ENCODE measurements at regions not wholly inside any gene's neighbourhood (a gene's known extent, or its start where the extent isn't known, plus 50 kb on each side); places are given as distances from the start of the nearest gene placed in this dataset.
"Not testable (repeated sequence)": the region's sequence is repeated elsewhere in the genome, so short reads cannot be mapped to it uniquely, and the experiment has no call there.

DNA sequence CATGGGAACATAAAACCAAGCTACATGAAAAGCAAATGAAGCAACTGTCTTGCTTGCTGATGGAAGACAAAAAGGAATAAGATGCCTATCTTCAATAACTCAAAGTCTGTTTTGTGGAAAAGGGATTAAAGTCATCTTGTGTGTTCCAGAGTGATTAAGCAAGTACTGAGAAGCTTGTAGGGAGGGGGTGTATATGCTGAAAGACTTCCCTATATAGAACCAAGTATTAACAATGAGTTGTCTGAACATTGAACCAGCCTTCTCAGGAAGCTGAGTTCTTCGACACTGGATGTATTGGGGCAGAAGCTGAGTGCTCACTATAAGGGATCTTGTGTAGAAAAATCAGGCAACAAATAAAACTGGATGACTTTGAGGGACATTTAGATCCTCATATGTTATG, 451.8 kb downstream of the CD83 start:
- Histone ChIP-seq H3K27ac (ENCODE audit: insufficient read depth, low read length) (no peak overlapping the region), H3K79me2 (ENCODE audit: control insufficient read depth, insufficient read depth, low read length) (no peaks in the 10 kb centered on the region), H3K9me3 (ENCODE audit: control insufficient read depth, insufficient read depth, low read depth, low read length) (no peaks in the 10 kb centered on the region), H4K20me1 (ENCODE audit: control insufficient read depth, extremely low read depth, insufficient read depth, low read length) (no peaks in the 10 kb centered on the region), H3K4me1 (ENCODE audit: control insufficient read depth, extremely low read depth, insufficient read depth, low read length) (no peaks in the 10 kb centered on the region), H2AFZ (ENCODE audit: low read length) (no peak overlapping the region), H3K27me3 (ENCODE audit: control insufficient read depth, insufficient read depth, low read length) (no peaks in the 10 kb centered on the region), H3K4me3 (replicated peaks in 1 of 4; ENCODE audit: control extremely low read depth in 1 of 4, insufficient read depth in 1 of 4, low read depth in 3 of 4, low read length in 4 of 4) (no peak overlapping the region), H3K9ac (ENCODE audit: insufficient read depth, low read length) (no peak overlapping the region), H3K36me3 (ENCODE audit: control insufficient read depth, insufficient read depth, low read length) (no peaks in the 10 kb centered on the region), H3K4me2 (ENCODE audit: extremely low read depth, insufficient read depth, low read length) (no peak overlapping the region)
- DNase-seq (ENCODE audit: low read depth in 2 of 2), result no peak
- TF ChIP-seq, protein P1, sequence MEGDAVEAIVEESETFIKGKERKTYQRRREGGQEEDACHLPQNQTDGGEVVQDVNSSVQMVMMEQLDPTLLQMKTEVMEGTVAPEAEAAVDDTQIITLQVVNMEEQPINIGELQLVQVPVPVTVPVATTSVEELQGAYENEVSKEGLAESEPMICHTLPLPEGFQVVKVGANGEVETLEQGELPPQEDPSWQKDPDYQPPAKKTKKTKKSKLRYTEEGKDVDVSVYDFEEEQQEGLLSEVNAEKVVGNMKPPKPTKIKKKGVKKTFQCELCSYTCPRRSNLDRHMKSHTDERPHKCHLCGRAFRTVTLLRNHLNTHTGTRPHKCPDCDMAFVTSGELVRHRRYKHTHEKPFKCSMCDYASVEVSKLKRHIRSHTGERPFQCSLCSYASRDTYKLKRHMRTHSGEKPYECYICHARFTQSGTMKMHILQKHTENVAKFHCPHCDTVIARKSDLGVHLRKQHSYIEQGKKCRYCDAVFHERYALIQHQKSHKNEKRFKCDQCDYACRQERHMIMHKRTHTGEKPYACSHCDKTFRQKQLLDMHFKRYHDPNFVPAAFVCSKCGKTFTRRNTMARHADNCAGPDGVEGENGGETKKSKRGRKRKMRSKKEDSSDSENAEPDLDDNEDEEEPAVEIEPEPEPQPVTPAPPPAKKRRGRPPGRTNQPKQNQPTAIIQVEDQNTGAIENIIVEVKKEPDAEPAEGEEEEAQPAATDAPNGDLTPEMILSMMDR (conservative IDR thresholded peaks at IDR 0.05 in 1 of 2, IDR thresholded peaks at IDR 0.05 in 1 of 2; ENCODE audit: low read depth in 1 of 2, low read length in 2 of 2), result no peak
- TF ChIP-seq EZH2 (IDR thresholded peaks at IDR 0.05; ENCODE audit: low read length, missing control alignments), result no peak

DNA sequence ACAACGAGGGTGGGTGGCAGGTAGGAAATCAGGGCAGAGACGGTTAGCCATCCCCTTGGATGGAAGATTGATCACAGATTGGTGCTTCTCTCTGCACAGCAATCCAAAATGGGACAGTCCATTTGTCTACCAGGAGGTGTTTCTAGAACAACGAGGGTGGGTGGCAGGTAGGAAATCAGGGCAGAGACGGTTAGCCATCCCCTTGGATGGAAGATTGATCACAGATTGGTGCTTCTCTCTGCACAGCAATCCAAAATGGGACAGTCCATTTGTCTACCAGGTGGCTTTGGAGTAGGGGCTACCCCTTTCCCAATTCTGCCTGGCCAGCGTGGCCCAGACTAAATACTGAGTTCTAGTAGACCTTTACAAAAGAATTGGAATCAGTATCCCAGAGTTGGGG, 452.3 kb downstream of the CD83 start:
- H4K20me1 ChIP-seq (ENCODE audit: control insufficient read depth, extremely low read depth, insufficient read depth, low read length); H2AFZ ChIP-seq (ENCODE audit: low read length); H3K36me3 ChIP-seq (ENCODE audit: control insufficient read depth, insufficient read depth, low read length); H3K9me3 ChIP-seq (ENCODE audit: control insufficient read depth, insufficient read depth, low read depth, low read length); DNase-seq (ENCODE audit: low read depth in 2 of 2); H3K4me3 ChIP-seq (replicated peaks in 1 of 4; ENCODE audit: control extremely low read depth in 1 of 4, insufficient read depth in 1 of 4, low read depth in 3 of 4, low read length in 4 of 4); H3K27me3 ChIP-seq (ENCODE audit: control insufficient read depth, insufficient read depth, low read length); H3K27ac ChIP-seq (ENCODE audit: insufficient read depth, low read length); H3K79me2 ChIP-seq (ENCODE audit: control insufficient read depth, insufficient read depth, low read length); H3K9ac ChIP-seq (ENCODE audit: insufficient read depth, low read length); H3K4me1 ChIP-seq (ENCODE audit: control insufficient read depth, extremely low read depth, insufficient read depth, low read length); H3K4me2 ChIP-seq (ENCODE audit: extremely low read depth, insufficient read depth, low read length): not testable (repeated sequence)

DNA sequence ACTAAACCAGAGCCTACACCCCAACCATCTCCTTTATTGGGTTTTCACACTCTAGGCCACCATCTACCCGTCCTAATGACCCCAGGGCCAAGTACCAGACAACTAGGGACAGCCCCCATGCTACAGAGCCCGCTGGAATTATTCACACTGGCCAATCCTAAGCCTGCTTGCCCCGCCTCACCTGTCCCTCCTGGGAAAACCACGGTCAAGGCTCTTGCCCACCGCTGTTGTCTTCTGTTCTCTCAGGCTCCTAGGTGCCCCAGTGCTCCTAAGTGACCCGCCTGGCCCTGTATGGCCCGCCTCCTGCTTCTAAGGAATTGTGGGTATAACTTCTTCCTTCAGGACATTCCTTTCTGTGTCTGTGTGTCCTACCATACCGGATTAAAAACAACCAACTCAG, 453.4 kb downstream of the CD83 start:
- no peaks in the 10 kb centered on the region for H4K20me1 ChIP-seq (ENCODE audit: control insufficient read depth, extremely low read depth, insufficient read depth, low read length)
- H3K79me2 ChIP-seq (ENCODE audit: control insufficient read depth, insufficient read depth, low read length), result no peaks in the 10 kb centered on the region
- H3K4me1 ChIP-seq (ENCODE audit: control insufficient read depth, extremely low read depth, insufficient read depth, low read length), result no peaks in the 10 kb centered on the region
- no peak overlapping the region for H3K4me3 ChIP-seq (replicated peaks in 1 of 4; ENCODE audit: control extremely low read depth in 1 of 4, insufficient read depth in 1 of 4, low read depth in 3 of 4, low read length in 4 of 4)
- no peak overlapping the region for H3K27ac ChIP-seq (ENCODE audit: insufficient read depth, low read length)
- no peak for DNase-seq (ENCODE audit: low read depth in 2 of 2)
- TF ChIP-seq EZH2 (IDR thresholded peaks at IDR 0.05; ENCODE audit: low read length, missing control alignments), result no peak
- TF ChIP-seq, protein P1 (conservative IDR thresholded peaks at IDR 0.05 in 1 of 2, IDR thresholded peaks at IDR 0.05 in 1 of 2; ENCODE audit: low read depth in 1 of 2, low read length in 2 of 2), result no peak
- no peak overlapping the region for H2AFZ ChIP-seq (ENCODE audit: low read length)
- no peak overlapping the region for H3K4me2 ChIP-seq (ENCODE audit: extremely low read depth, insufficient read depth, low read length)
- H3K27me3 ChIP-seq (ENCODE audit: control insufficient read depth, insufficient read depth, low read length), result no peaks in the 10 kb centered on the region
- no peaks in the 10 kb centered on the region for H3K36me3 ChIP-seq (ENCODE audit: control insufficient read depth, insufficient read depth, low read length)
- no peaks in the 10 kb centered on the region for H3K9me3 ChIP-seq (ENCODE audit: control insufficient read depth, insufficient read depth, low read depth, low read length)
- no peak overlapping the region for H3K9ac ChIP-seq (ENCODE audit: insufficient read depth, low read length)

DNA sequence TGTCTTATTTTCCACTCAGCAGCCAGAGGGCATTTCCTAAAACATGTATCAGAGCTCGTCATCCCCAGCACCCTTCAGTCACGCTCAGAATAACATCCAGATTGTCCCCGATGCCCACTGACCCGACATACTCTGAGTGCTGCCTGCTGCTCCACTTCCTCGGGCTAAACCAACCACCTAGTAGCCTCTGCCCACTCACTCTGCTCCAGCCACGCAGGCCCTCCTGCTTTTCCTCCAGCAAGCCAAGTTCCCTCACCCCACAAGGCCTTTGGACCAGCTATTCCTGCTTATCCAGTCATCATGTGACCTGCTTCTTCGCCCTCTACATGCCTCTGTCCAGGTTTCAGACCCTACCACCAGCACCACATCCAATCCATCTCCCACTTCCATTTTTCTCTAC, 454.2 kb downstream of the CD83 start:
- Histone ChIP-seq H3K79me2 (ENCODE audit: control insufficient read depth, insufficient read depth, low read length) (no peaks in the 10 kb centered on the region), H3K4me3 (replicated peaks in 1 of 4; ENCODE audit: control extremely low read depth in 1 of 4, insufficient read depth in 1 of 4, low read depth in 3 of 4, low read length in 4 of 4) (no peak overlapping the region), H3K27me3 (ENCODE audit: control insufficient read depth, insufficient read depth, low read length) (no peaks in the 10 kb centered on the region), H3K36me3 (ENCODE audit: control insufficient read depth, insufficient read depth, low read length) (no peaks in the 10 kb centered on the region), H3K9me3 (ENCODE audit: control insufficient read depth, insufficient read depth, low read depth, low read length) (no peaks in the 10 kb centered on the region), H3K4me2 (ENCODE audit: extremely low read depth, insufficient read depth, low read length) (no peak overlapping the region), H2AFZ (ENCODE audit: low read length) (no peak overlapping the region), H3K27ac (ENCODE audit: insufficient read depth, low read length) (no peak overlapping the region), H3K4me1 (ENCODE audit: control insufficient read depth, extremely low read depth, insufficient read depth, low read length) (no peaks in the 10 kb centered on the region), H3K9ac (ENCODE audit: insufficient read depth, low read length) (no peak overlapping the region), H4K20me1 (ENCODE audit: control insufficient read depth, extremely low read depth, insufficient read depth, low read length) (no peaks in the 10 kb centered on the region)
- DNase-seq (ENCODE audit: low read depth in 2 of 2), result no peak
- TF ChIP-seq, protein P1 (conservative IDR thresholded peaks at IDR 0.05 in 1 of 2, IDR thresholded peaks at IDR 0.05 in 1 of 2; ENCODE audit: low read depth in 1 of 2, low read length in 2 of 2), result no peak
- TF ChIP-seq EZH2 (IDR thresholded peaks at IDR 0.05; ENCODE audit: low read length, missing control alignments), result no peak
